SK-N-SH (cell line): ENCODE measurements at regions not wholly inside any gene's neighbourhood (a gene's known extent, or its start where the extent isn't known, plus 50 kb on each side); places are given as distances from the start of the nearest gene placed in this dataset.

Experiments used
- CTCF ChIA-PET: fragments of 300-600, 350-600 bp; formaldehyde crosslinking; extraction: SDS; loops from one replicate; lab custom pipeline; 2021; lab: Yijun Ruan, JAX
- POLR2A ChIA-PET: fragments of 350-600 bp; sonication (Branson Sonifier 250); formaldehyde crosslinking; extraction: SDS; loops from one replicate; lab custom pipeline; 2020; ENCODE audit warnings: antibody characterized with exemption, inconsistent platforms; lab: Yijun Ruan, JAX
- DNase-seq: peaks from one replicate; pipeline ENCODE4 v3.0.0; 2012
- H2AFZ ChIP-seq: fragments of 200-600 bp; sonication (generic); 2 replicates; pipeline ENCODE4 v1.8.1; 2016; ENCODE audit warnings: antibody characterized with exemption, mild to moderate bottlenecking, low read depth
- H3F3A ChIP-seq: fragments of 200-600 bp; sonication (generic); replicated peaks from 2 replicates; pipeline ENCODE3; 2016; ENCODE audit warnings: antibody characterized with exemption, mild to moderate bottlenecking; ENCODE audit not compliant: insufficient read depth
- H3K27ac ChIP-seq, 2 experiments: fragments of 200-500 bp in 1 of 2; fragments of 200-600 bp in 1 of 2; sonication (Bioruptor generic) in 1 of 2; sonication (generic), shearing (Covaris generic) in 1 of 2; 2 replicates each; pipeline versions ENCODE4 v1.5.1 to v1.6.1; 2014 to 2016; ENCODE audit warnings: low read depth in 2 of 2, inconsistent platforms in 1 of 2, low read length in 1 of 2, mild to moderate bottlenecking in 1 of 2, mixed read lengths in 1 of 2
- H3K27me3 ChIP-seq: fragments of 200-600 bp; sonication (generic), shearing (Covaris generic); 2 replicates; pipeline ENCODE4 v1.6.1; 2016; ENCODE audit warnings: mixed run types; ENCODE audit not compliant: insufficient read depth
- H3K36me3 ChIP-seq, 2 experiments: fragments of 200-500 bp in 1 of 2; fragments of 200-600 bp in 1 of 2; sonication (Bioruptor generic) in 1 of 2; sonication (generic) in 1 of 2; replicated peaks in 1 of 2; 2 replicates each; pipeline versions ENCODE3 to v1.5.1; 2014 to 2016; ENCODE audit warnings: low read length in 1 of 2, mild to moderate bottlenecking in 1 of 2; ENCODE audit not compliant: insufficient read depth in 2 of 2, control insufficient read depth in 1 of 2
- H3K4me1 ChIP-seq, 2 experiments: fragments of 200-500 bp in 1 of 2; fragments of 200-600 bp in 1 of 2; sonication (Bioruptor generic) in 1 of 2; sonication (generic), shearing (Covaris generic) in 1 of 2; 2 replicates each; pipeline versions ENCODE4 v1.5.1 to v1.6.1; 2014 to 2016; ENCODE audit warnings: low read depth in 1 of 2, low read length in 1 of 2, mixed run types in 1 of 2; ENCODE audit not compliant: insufficient read depth in 2 of 2, control insufficient read depth in 1 of 2
- H3K4me2 ChIP-seq: fragments of 200-600 bp; sonication (generic), shearing (Covaris generic); 2 replicates; pipeline ENCODE4 v1.6.1; 2017; ENCODE audit warnings: mixed run types
- H3K4me3 ChIP-seq, 2 experiments: fragments of 200-500 bp in 1 of 2; fragments of 200-600 bp in 1 of 2; sonication (Bioruptor generic) in 1 of 2; sonication (generic), shearing (Covaris generic) in 1 of 2; 2 replicates each; pipeline versions ENCODE4 v1.5.1 to v1.8.1; 2014 to 2016; ENCODE audit warnings: low read depth in 2 of 2, inconsistent platforms in 1 of 2, low read length in 1 of 2, mild to moderate bottlenecking in 1 of 2, mixed read lengths in 1 of 2, moderate library complexity in 1 of 2
- H3K79me2 ChIP-seq: fragments of 200-600 bp; sonication (generic); 2 replicates; pipeline ENCODE4 v1.8.1; 2017; ENCODE audit warnings: mild to moderate bottlenecking; ENCODE audit not compliant: insufficient read depth
- H3K9ac ChIP-seq: fragments of 200-600 bp; sonication (generic); 2 replicates; pipeline ENCODE4 v1.6.1; 2017; ENCODE audit warnings: mixed run types
- H3K9me2 ChIP-seq: fragments of 200-600 bp; sonication (generic); 2 replicates; pipeline ENCODE4 v1.6.1; 2017; ENCODE audit warnings: mixed run types
- H3K9me3 ChIP-seq: fragments of 200-600 bp; sonication (generic); 2 replicates; pipeline ENCODE4 v1.6.1; 2017; ENCODE audit warnings: mixed run types, mild to moderate bottlenecking, moderate library complexity
- H4K20me1 ChIP-seq: fragments of 200-600 bp; sonication (generic); 2 replicates; pipeline ENCODE4 v1.6.1; 2017; ENCODE audit warnings: mild to moderate bottlenecking, mixed run types; ENCODE audit not compliant: insufficient read depth
- CHD2 ChIP-seq: fragments of 150-350 bp; IDR thresholded peaks from 2 replicates; pipeline ENCODE4 v1.6.1; 2018; ENCODE audit warnings: low read length; ENCODE audit not compliant: partially characterized antibody
- ELF1 ChIP-seq: IDR thresholded peaks from 2 replicates; pipeline ENCODE4 v1.4.0; 2012
- EP300 ChIP-seq, 2 experiments: IDR thresholded peaks; 2 replicates each; pipeline versions ENCODE4 v1.4.0 to v1.6.1; 2012; ENCODE audit warnings: borderline replicate concordance in 1 of 2, low read depth in 1 of 2, low read length in 1 of 2
- EZH2phosphoT487 ChIP-seq: fragments of 200-600 bp; sonication (generic); IDR thresholded peaks from 2 replicates; pipeline ENCODE4 v1.6.1; 2017; ENCODE audit warnings: low read depth, mixed run types, mild to moderate bottlenecking, antibody characterized with exemption, moderate library complexity, borderline replicate concordance
- FOSL2 ChIP-seq: IDR thresholded peaks from 2 replicates; pipeline ENCODE4 v1.4.0; 2012; ENCODE audit warnings: low read depth, mild to moderate bottlenecking, moderate library complexity, borderline replicate concordance
- GABPA ChIP-seq: IDR thresholded peaks from 2 replicates; pipeline ENCODE4 v1.4.0; 2012; ENCODE audit warnings: low read depth, mild to moderate bottlenecking
- GATA2 ChIP-seq: sonication (generic); formaldehyde crosslinking; IDR thresholded peaks from 2 replicates; pipeline ENCODE4 v1.5.0; 2020; ENCODE audit warnings: mild to moderate bottlenecking, missing genetic modification reagents
- IRF3 ChIP-seq: fragments of 150-350 bp; IDR thresholded peaks from 2 replicates; pipeline ENCODE4 v1.6.1; 2016; ENCODE audit warnings: mild to moderate bottlenecking, low read depth, low read length
- JUND ChIP-seq: IDR thresholded peaks from 2 replicates; pipeline ENCODE4 v1.4.0; 2012
- MEF2A ChIP-seq: IDR thresholded peaks from 2 replicates; pipeline ENCODE4 v1.4.0; 2012; ENCODE audit warnings: low read depth, borderline replicate concordance
- MXI1 ChIP-seq: IDR thresholded peaks from 2 replicates; pipeline ENCODE4 v1.6.1; 2012; ENCODE audit warnings: mild to moderate bottlenecking, low read depth, low read length, improper control_type of control experiment
- NRF1 ChIP-seq: IDR thresholded peaks from 2 replicates; pipeline ENCODE4 v1.6.1; 2012; ENCODE audit warnings: low read depth, mild to moderate bottlenecking, low read length
- PBX3 ChIP-seq: IDR thresholded peaks from 2 replicates; pipeline ENCODE4; 2012
- POLR2AphosphoS5 ChIP-seq: IDR thresholded peaks from 2 replicates; pipeline ENCODE4 v1.6.1; 2012; ENCODE audit warnings: low read depth, low read length
- RCOR1 ChIP-seq: fragments of 150-350 bp; IDR thresholded peaks from 2 replicates; pipeline ENCODE4 v1.6.1; 2017; ENCODE audit warnings: antibody characterized with exemption, low read length
- RXRA ChIP-seq: IDR thresholded peaks from 2 replicates; pipeline ENCODE4 v1.4.0; 2012; ENCODE audit warnings: low read depth, mild to moderate bottlenecking, borderline replicate concordance
- SIN3A ChIP-seq: IDR thresholded peaks from 2 replicates; pipeline ENCODE4 v1.6.1; 2012; ENCODE audit warnings: low read depth, mild to moderate bottlenecking, low read length, moderate library complexity, borderline replicate concordance
- TAF1 ChIP-seq: IDR thresholded peaks from 2 replicates; pipeline ENCODE4 v1.6.1; 2012; ENCODE audit warnings: low read depth, mild to moderate bottlenecking, low read length, moderate library complexity, borderline replicate concordance
- TCF12 ChIP-seq: IDR thresholded peaks from 2 replicates; pipeline ENCODE4 v1.4.0; 2012
- TEAD4 ChIP-seq: IDR thresholded peaks from 2 replicates; pipeline ENCODE4 v1.4.0; 2012; ENCODE audit warnings: mild to moderate bottlenecking, borderline replicate concordance; ENCODE audit not compliant: insufficient read depth
- USF2 ChIP-seq: fragments of 150-350 bp; IDR thresholded peaks from 2 replicates; pipeline ENCODE4 v1.6.1; 2017; ENCODE audit warnings: antibody characterized with exemption, low read length, low read depth, borderline replicate concordance
- YY1 ChIP-seq: IDR thresholded peaks from 2 replicates; pipeline ENCODE4 v1.4.0; 2012; ENCODE audit warnings: low read depth, mild to moderate bottlenecking
- WGBS: methylation state at CpG from one replicate; pipeline ENCODE4 v1.1.6; 2017; ENCODE audit warnings: low lambda C conversion rate; 5-methylcytosine and 5-hydroxymethylcytosine counted together
- TF ChIP-seq, protein P1 (sequence below): IDR thresholded peaks from 2 replicates; pipeline ENCODE4 v1.4.0; 2012; ENCODE audit warnings: low read depth, borderline replicate concordance

DNA sequence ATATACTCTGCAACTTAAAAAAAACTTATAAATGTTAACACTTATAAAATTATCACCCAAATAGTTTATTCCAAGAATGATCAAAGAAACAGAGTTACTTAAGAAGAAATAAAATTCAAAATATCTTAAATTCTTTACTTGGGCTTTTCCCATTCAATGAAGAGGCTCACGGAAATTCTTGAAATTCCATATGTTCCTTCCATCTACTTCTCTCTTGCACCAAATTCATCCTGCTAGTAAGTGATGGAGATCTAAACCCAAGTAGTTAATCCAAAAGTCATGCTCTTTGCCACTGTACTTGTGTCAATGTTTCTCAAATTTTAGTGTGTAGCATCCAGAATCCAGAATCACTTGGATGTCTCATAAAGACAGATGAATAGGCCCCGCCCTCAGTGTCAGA lies 465.9 kb downstream of the TXNL1 start:
- Histone ChIP-seq H3F3A (peaks cover 7% of the 10 kb centered on the region), H3K4me3 (no peak overlapping the region), H3K27me3 (no peaks in the 10 kb centered on the region), H3K79me2 (no peaks in the 10 kb centered on the region), H3K4me1 (peaks cover 0 to 3% of the 10 kb centered on the region in 2 experiments; a peak in 3 of 4 replicates), H3K4me2 (no peak overlapping the region), H3K9me2 (no peaks in the 10 kb centered on the region), H3K9ac (no peak overlapping the region), H3K27ac (no peak overlapping the region), H4K20me1 (no peaks in the 10 kb centered on the region), H3K9me3 (no peaks in the 10 kb centered on the region), H2AFZ (no peak overlapping the region), H3K36me3 (no peaks in the 10 kb centered on the region)
- ChIA-PET POLR2A (no interaction called here), CTCF (interaction anchor here (0.6 kb wide), 1 partner anchor 829 kb away, joined by 3 read pairs; no protein-coding TSS in a partner anchor)
- TF ChIP-seq, protein P1, sequence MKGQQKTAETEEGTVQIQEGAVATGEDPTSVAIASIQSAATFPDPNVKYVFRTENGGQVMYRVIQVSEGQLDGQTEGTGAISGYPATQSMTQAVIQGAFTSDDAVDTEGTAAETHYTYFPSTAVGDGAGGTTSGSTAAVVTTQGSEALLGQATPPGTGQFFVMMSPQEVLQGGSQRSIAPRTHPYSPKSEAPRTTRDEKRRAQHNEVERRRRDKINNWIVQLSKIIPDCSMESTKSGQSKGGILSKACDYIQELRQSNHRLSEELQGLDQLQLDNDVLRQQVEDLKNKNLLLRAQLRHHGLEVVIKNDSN = no peak
- TF ChIP-seq USF2 (no peak), IRF3 (no peak), EZH2phosphoT487 (no peak), CHD2 (no peak), JUND (no peak), MEF2A (no peak), ELF1 (no peak)
- 81% methylated on average over 2 of the region's 2 CpGs for WGBS
- DNase-seq = no peak

GRCh38 chr18:56171848-56172247 lies 466.5 kb downstream of the TXNL1 start:
- H4K20me1 ChIP-seq = no peaks in the 10 kb centered on the region
- no peak overlapping the region for H3K9ac ChIP-seq
- ChIA-PET CTCF (interaction anchor here (0.6 kb wide), 1 partner anchor 828 kb away, joined by 3 read pairs; no protein-coding TSS in a partner anchor), POLR2A (no interaction called here)
- H3K4me2 ChIP-seq = no peak overlapping the region
- TF ChIP-seq TEAD4 (no peak), EP300 (IDR thresholded peaks at IDR 0.05; ENCODE audit: borderline replicate concordance in 1 of 2, low read depth in 1 of 2, low read length in 1 of 2) (no peak), PBX3 (no peak), RXRA (no peak), RCOR1 (no peak), GABPA (no peak), EZH2phosphoT487 (no peak), NRF1 (no peak), CHD2 (no peak), TAF1 (no peak), POLR2AphosphoS5 (no peak), FOSL2 (no peak), GATA2 (CRISPR knock-in tag) (no peak), SIN3A (no peak), MXI1 (no peak), TCF12 (no peak), YY1 (no peak)
- TF ChIP-seq, protein P1 = no peak
- no peaks in the 10 kb centered on the region for H3K27me3 ChIP-seq
- H3K9me3 ChIP-seq = no peaks in the 10 kb centered on the region
- H3K4me3 ChIP-seq = no peak overlapping the region
- H3K79me2 ChIP-seq = no peaks in the 10 kb centered on the region
- WGBS = 61% methylated on average over 2 of the region's 2 CpGs
- no peaks in the 10 kb centered on the region for H3K9me2 ChIP-seq
- peaks cover 0 to 3% of the 10 kb centered on the region in 2 experiments; a peak in 3 of 4 replicates for H3K4me1 ChIP-seq
- peaks cover 7% of the 10 kb centered on the region for H3F3A ChIP-seq
- H2AFZ ChIP-seq = no peak overlapping the region
- DNase-seq = no peak
- no peak overlapping the region for H3K27ac ChIP-seq
- H3K36me3 ChIP-seq = no peaks in the 10 kb centered on the region
